SHP77 treated with DMSO at 0.1 percent for 48 hours (cell line): ENCODE measurements at regions not wholly inside any gene's neighbourhood (a gene's known extent, or its start where the extent isn't known, plus 50 kb on each side); places are given as distances from the start of the nearest gene placed in this dataset.
"Not testable (repeated sequence)": the region's sequence is repeated elsewhere in the genome, so short reads cannot be mapped to it uniquely, and the experiment has no call there.

ENCODE experiments used
- DNase-seq: peaks from one replicate; lab custom pipeline; 2025; lab: John Stamatoyannopoulos, UW

DNA sequence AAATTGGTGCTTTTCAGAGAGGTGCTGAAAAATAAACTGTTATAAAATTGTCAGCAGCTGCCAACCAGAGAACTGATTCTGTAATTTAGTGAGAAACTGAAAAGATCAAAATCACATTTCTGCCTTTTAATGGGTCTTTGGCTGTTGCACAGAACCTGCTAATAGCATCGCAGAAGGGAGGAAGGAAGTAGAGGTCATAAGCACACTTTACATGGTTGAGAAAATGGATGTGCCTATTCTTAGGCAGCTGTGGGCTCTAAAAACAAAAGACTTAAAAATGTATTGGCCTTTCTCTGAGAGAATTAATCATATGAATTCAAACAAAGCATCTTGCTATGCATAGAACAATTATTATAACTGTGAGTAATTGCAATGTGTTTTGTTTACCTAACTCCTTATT is 1186.9 kb downstream of the DSC3 start:
- no peak for DNase-seq

DNA sequence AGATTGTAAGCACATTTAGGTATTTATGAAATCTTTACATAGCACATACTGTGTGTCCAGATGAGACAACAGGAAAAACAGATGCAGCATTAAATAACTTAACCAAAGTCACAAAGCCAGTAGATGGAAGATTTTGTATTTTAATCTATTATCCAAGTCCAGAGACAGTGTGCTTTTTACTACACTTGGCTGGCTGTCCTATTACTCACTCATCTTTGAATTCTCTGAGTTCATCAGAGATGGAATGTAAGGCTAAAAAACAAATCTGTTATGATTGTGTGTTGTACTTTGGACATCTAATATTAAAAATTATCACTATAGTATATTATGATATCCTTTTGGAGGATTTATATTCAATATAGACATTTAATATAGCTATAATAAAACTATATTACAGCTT is 1189.4 kb downstream of the DSC3 start:
- no peak for DNase-seq

DNA sequence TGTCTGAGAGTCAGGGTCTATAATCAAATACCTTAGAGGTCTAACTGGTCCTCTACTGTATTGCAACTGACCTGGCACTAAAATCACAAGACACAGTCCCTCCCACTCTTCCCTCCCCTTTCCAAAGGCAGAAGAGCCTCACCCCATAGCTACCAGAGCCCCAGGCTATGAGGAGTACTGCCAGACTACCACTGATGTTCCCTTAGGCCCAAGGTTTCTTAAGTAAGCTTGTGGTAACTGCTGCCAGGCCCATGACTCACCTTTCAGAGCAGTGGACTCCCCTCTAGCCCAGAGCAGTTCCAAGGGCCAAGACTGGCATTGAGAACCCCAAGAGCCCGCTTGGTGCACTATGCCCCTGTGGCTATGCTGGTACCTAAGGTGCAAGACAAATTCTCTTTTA is 1193.4 kb downstream of the DSC3 start:
- no peak for DNase-seq

DNA sequence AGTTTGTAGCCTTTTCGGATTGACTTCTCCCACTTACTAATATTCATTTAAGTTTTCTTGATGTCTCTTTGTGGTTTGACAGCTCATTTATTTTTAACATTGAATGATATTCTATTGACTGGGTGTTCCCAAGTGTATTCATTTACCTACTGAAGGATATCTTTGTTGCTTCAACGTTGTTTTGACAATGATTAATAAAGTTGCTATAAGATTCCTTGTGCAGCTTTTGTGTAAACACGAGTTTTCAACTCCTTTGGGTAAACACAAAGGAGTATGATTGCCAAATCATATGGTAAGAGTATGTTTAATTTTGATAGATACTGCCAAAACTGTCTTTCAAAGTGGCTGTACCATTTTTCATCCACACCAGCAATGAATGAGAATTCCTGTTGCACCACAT is 1200.9 kb downstream of the DSC3 start:
- no peak for DNase-seq

DNA sequence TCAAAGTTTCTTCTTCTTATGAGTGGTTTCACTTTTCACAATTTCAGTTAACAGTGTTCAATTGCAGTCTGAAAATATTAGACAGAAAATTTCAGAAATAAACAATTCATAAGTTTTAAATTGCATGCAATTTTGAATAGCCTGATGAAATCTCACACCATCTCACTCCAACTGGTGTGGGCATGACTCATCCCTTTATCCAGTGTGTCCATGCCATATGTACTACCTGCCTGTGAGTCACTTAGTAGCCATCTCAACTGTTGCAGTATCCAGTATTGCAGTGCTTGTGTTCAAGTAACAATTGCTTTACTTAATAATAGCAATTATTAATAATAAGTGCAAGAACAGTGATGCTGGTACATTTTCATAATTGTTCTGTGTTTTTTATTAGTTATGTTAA is 1202.5 kb downstream of the DSC3 start:
- no peak for DNase-seq

DNA sequence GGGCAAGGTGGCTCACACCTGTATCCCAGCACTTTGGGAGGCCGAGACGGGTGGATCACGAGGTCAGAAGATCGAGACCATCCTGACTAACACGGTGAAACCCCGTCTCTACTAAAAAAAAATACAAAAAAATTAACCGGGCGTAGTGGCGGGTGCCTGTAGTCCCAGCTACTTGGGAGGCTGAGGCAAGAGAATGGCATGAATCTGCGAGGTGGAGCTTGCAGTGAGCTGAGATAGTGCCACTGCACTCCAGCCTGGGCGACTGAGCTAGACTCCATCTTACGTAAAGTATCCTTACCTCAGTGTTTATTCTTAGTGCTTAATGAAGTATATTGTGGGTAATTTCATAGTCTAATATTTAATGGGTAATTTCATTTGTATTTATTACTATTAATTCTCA is 1203.6 kb downstream of the DSC3 start:
- not testable (repeated sequence) for DNase-seq

DNA sequence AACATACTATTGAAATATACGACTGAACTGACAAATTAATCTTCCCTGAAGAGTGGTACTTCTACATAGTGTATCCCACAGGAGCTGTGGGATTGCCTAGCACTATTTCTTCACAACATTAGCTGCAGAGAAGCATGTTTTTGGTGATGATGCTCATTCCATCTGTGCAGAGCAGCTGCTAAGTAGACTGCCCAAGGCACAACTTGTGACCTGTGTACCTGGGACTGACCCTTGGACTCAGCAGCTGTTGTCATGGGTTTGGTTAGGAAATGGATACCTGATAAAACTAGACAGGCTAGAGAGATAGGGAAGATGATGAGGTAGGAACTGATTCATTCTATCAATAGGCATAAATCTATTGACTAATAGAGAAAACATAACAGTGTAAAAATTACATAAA is 1204.0 kb downstream of the DSC3 start:
- no peak for DNase-seq

DNA sequence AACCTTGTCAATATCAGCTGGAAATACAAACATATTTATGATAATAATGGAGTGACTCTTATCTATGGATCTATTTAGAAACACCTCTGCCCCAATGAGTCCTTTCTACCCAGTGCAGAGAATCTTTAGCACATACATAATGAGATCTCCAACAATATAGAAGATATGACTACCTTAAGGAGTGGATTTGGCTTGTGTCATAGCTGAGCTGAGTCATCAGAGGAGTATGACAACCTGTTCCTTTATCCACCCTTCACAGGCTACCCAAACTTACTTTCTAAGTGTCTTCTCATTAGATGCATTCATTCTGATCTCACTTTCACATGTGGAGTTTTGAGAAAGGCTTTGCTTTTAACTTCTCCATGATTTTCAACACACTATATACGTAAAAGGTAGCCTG is 1218.9 kb downstream of the DSC3 start:
- no peak for DNase-seq

DNA sequence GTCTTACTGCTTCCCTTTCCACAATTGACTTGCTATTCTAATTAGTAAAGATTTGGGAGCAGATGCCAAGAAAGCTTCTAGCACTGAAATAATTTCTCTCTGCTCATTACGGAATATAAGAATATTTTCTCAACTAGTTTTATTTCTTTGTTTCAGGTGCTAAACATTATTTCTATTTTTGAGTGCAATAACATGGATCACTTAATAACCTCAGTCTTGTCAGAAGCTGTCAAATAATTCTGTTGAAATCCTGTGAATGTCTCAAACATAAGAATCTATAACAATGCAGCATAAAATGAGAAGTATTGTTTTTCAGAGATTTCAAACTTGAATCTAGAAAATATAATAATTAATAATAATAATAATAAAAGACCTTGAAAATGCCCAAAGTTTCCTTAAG is 1221.0 kb downstream of the DSC3 start:
- no peak for DNase-seq

DNA sequence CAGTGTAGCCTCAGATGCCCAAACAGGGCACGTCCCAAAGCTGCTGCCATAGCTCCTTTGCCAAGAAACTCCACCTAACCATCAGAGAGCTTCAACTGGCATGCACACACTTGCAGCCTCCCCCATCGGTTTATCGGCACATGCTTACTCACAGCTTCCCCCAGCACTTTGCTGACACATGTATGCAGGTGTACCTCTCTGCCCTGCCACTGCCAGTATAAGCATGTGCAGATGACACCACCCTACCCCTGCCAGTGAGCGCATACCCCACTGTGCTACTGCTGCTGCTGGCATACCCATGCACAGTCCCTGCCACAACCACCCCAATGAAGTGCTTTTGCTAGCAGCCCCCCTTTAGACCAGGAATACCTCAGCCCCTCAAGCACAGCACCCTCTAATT is 1231.0 kb downstream of the DSC3 start:
- no peak for DNase-seq

DNA sequence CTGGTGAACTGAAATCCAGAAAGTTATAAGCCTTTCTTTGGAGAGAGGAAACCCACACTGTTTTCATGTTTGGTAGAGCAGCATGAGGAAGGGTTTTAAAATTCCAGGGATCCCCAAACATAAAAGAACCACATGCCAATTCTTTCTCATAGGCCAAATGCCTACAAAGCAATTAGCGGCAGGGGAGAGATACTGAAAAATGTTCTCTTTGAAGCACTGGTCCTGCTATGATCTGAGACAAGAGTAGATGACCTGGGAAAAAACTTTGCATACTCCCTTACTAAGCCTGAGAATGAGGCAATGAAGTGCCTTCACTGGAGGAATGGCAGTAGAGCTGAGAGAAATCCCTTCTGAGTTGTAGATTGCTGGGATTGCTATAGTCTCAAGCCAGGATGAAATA is 1261.7 kb downstream of the DSC3 start:
- DNase-seq: no peak

DNA sequence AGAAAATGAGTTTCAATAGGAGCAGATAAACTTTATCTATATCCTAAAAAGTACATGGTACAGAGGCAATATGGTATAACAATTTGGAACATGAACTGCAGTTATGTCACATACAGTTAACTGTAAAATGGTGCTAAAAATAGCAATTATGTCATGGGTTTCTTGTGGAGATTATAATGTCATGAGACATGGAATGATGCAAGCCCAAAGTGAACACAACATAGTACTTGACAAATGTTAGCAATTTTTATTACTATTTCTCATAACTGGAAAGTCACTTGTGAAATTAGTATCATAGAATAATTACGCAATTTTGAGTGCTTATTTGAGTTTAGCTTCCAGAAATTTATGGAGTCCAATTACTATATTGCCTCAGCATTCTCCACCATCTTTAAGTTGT is 1263.4 kb downstream of the DSC3 start:
- no peak for DNase-seq

DNA sequence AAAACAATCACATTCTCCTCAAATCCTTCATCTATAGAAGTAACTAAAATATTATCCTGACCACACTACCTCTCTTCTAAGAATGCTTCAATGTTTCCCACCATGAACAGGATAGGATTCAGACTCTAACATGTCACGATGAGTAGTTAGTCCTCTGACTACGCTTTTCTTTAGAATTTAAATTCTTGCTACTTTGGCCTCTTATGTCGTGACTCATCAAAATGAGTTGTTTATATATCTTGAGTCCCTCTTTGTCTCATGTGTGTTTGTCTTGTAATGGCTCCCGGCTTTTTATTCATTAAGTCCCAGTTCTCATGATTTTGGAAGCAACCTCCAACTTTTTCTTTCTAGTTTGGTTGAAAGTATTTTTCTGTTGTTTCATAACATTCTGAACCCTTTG is 1289.2 kb downstream of the DSC3 start:
- no peak for DNase-seq

DNA sequence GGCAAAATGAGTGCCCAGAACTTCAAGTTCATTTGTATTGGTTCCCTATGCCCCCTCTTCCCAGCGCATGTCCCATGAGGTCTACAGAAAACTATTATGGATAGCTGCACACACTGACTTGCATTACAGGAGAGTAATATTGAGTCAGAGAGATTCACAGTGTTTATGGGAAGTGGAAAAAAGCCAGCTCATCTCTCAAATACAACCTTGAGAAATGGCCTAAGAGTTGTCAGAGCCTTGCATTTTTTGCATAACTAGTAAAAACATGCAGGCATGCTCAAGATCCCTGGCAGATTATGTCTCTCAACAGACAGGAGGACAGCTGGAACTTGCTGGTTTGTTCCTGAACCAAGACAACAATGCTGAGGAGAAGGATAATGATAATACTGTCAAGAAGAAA is 1292.8 kb downstream of the DSC3 start:
- DNase-seq: no peak

DNA sequence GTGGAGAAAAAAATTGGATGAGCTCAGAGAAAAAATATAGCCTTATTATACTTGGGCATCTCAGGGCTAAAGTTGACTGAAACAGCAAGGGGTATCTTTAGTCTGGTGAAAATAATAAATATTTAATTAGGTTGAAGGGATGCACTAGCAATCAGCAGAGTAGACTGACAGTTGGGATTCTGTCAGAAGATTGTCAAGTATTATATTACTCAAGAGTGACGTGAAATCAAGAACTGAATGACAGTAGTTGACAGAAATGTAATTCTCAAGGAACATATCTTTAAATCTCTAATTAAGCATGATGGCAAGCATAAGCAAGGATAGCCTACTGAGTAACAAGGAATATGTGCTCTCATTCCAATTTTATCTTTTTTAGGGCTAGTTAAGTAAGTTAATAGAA is 1301.1 kb downstream of the DSC3 start:
- no peak for DNase-seq

DNA sequence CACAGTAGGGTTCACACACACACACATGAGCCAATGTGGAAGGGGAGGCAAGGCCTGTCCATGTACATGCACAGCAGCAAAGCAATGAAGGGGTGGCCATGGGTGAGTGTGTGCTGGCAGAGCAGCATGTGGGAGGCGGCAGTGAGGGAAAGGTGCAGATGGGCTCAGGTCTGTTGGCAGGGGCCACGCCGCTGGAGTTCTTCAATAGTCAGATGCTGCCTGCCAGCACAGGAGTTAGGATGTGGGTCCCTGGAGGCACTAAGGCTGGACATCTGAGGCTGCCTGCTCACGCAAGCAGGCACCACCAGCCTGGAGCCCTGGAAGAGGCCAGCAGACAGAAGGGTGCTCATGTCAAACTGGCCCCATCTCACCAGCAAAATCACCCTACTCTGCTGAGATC is 1304.9 kb downstream of the DSC3 start:
- DNase-seq: no peak

DNA sequence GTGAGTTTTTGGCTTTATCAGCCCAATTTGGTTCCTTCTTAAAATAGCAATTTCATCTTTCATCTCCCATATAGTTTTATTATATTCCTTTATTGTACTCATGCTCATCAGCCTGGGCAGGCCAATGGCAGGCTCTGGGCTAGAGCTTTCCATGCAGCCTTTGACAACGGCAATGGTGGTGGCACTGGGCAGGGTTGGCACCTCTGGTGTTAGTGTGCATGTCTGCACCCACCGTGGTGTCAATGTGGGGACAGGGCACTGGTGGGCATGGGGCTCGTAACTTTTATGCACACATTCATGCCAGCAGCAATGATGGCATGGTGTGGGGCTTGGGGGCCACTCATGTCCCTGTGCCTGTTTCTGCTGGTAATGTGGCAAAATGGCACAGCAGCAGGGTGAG is 1305.4 kb downstream of the DSC3 start:
- no peak for DNase-seq

DNA sequence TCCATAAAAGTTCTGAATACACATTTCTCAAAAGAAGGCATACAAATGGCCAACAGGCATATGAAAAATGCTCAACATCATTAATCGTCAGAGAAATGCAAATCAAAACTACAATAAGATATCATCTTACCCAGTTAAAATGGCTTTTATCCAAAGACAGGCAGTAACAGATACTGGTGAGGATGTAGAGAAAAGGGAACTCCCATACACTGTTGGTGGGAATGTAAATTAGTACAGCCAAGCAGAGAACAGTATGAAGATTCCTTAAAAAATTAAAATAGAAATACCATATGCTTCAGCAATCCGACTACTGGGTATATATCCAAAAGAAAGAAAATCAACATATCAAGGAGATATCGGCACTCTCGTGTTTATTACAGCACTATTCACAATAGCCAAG is 1312.5 kb downstream of the DSC3 start:
- DNase-seq: no peak

DNA sequence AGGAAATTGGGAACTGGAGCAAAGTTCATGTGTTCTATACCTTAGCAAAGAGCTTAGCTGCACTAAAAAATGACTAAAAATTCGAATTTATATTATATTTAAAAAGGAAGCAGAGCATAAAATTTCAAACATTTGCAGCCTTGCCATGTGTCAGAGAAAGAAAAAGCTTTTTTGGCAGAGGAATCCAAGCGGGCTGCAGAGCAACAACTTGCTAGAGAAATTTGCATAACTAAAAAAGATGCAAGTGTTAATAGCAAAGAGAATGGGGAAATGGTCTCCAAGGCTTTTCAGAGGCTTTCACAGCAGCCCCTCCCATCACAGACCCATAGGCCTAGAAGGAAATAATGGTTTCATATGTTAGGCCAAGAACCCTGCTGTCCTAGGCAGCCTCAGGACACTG is 1315.9 kb downstream of the DSC3 start:
- no peak for DNase-seq

DNA sequence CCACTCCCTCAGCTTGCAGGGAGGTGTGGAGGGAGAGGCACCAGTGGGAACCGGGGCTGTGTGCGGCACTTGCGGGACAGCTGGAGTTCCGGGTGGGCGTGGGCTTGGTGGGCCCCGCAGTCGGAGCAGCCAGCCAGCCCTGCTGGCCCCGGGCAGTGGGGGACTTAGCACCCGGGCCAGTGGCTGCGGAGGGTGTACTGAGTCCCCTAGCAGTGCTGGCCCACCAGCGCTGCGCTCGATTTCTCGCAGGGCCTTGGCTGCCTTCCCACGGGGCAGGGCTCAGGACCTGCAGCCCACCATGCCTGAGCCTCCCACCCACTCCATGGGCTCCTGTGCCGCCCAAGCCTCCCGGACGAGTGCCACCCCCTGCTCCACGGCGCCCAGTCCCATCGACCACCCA is 1319.1 kb downstream of the DSC3 start:
- not testable (repeated sequence) for DNase-seq

DNA sequence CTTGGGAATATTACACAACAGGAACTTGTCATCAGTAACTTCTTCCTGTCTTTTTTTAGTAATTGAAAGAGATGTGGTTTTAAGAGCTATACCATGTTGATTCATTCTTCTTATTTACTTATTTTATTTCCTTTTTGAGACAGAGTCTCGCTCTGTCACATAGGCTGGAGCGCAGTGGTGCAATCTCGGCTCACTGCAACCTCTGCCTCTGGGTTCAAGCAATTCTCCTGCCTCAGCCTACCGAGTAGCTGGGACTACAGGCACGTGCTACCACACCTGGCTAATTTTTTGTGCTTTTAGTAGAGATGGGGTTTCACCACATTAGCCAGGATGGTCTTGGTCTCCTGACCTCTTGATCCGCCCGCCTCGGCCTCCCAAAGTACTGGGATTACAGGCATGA is 1326.6 kb downstream of the DSC3 start:
- not testable (repeated sequence) for DNase-seq

DNA sequence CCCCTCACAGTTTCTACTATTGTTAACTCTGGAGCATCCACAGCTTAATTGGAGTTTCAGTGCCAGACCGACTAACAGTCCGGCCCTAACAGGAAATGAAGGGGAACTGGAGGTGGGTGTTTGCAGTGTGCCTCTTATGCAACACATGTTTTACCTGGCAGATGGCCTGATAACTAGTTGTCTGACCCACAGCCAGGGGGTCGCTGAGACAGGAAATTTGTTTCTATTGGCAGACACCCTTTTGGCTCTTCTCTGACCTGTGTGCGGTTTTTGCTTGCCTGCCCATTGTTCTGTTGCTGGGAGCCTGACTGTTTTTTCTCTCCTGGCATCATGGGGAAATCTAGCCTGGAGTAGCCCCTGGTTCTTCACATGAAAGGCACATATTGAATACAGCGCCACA is 1329.8 kb downstream of the DSC3 start:
- no peak for DNase-seq

DNA sequence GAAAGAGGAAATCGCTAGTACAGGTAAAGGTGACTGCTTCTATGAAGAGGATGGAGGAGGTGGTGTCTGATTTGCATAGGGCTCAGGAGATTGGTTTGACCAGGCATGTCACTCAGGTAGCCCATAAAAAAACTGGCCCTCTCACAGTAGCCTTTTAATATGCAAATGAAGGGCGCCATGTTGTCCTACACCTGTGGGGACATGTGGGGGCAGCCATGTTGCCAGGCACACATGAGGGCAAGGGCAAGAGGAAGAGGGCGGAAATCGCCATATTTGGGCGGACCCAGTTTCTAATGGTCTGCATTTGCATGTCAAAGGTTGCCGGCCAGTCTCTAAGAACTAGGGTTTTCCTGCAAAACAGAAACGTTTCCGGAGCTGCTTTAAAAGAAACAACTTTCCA is 1330.6 kb downstream of the DSC3 start:
- DNase-seq: no peak

DNA sequence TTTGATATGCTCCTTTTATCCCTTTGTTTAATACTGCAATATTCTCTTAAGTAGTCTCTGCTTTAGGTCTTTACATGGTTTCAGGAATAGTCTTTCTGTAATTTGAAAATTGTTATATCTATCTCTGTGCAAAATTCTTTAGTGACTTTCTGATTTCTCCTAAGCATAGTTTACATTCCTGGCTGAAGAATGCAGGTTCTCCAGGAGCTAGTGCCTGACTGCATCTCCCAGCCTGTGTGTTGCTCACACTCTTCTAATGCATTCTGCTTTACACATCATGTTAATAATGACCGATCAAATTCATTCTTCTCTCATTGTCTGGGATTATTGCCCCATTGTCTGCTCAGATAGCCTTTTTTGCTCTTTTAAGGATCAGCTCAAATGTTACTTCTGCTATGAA is 1349.2 kb downstream of the DSC3 start:
- no peak for DNase-seq

DNA sequence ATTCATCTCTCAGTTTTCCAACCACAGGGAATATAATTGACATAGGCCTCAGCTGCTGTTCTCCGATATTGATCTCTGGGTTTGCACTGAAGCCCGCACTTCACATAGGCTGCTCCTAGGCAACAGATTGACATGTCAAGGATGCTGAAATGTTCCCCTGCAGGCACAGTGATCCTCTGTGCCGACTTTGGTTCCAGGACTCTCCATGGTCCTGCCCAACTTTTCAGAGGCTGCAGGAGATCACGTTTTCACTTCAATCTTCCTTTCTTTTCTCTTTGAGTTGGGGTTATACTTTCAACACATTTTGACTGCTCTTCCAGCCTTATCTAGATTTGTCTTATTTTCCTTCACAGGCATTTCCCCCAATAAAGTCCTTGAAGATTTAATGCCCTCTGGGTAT is 1361.0 kb downstream of the DSC3 start:
- DNase-seq: no peak
